Breast epithelium (tissue), 3 donors: ENCODE measurements at regions not wholly inside any gene's neighbourhood (a gene's known extent, or its start where the extent isn't known, plus 50 kb on each side); places are given as distances from the start of the nearest gene placed in this dataset.

Source experiments
- POLR2A ChIP-seq: fragments of 450-650 bp; IDR thresholded peaks from one replicate; pipeline ENCODE4 v1.6.1; 2016; ENCODE audit warnings: antibody characterized with exemption, mild to moderate bottlenecking, moderate library complexity
- TF ChIP-seq, protein P1 (sequence below), 3 donors: fragments of 450-650 bp; IDR thresholded peaks; one replicate each; pipeline ENCODE4 v1.5.1; 2016 to 2017; ENCODE audit warnings: antibody characterized with exemption in 3 of 3, mild to moderate bottlenecking in 3 of 3, moderate library complexity in 3 of 3

DNA sequence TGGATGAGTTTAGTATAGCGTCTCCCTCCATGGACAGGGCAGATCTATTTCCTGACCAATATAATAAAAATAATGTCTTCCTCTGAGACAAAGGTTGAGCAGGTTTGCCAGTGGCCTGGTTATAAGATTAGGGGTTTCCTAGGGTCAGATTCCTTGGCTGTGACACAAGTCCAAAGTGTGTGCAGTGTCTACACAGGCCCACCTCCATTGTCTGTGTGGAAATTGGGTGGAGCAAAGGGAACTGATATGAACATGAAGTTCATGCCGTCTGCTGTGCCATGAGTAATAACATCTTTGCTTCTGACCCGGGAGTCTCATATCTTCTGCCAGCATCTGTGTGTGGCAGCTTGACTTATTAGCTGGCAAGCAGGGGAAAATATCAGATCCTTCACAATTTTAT lies 187.7 kb upstream of the BOD1L1 start:
- TF ChIP-seq, protein P1, sequence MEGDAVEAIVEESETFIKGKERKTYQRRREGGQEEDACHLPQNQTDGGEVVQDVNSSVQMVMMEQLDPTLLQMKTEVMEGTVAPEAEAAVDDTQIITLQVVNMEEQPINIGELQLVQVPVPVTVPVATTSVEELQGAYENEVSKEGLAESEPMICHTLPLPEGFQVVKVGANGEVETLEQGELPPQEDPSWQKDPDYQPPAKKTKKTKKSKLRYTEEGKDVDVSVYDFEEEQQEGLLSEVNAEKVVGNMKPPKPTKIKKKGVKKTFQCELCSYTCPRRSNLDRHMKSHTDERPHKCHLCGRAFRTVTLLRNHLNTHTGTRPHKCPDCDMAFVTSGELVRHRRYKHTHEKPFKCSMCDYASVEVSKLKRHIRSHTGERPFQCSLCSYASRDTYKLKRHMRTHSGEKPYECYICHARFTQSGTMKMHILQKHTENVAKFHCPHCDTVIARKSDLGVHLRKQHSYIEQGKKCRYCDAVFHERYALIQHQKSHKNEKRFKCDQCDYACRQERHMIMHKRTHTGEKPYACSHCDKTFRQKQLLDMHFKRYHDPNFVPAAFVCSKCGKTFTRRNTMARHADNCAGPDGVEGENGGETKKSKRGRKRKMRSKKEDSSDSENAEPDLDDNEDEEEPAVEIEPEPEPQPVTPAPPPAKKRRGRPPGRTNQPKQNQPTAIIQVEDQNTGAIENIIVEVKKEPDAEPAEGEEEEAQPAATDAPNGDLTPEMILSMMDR (IDR thresholded peaks at IDR 0.05): no peak
- no peak for TF ChIP-seq POLR2A
